Lung (tissue), 11 donors: ENCODE measurements at regions not wholly inside any gene's neighbourhood (a gene's known extent, or its start where the extent isn't known, plus 50 kb on each side); places are given as distances from the start of the nearest gene placed in this dataset.

Source experiments
- ATAC-seq: fragments of 200-7000 bp; cut with Tn5 transposase; one replicate; pipeline ENCODE4 v1.9.1; 2020; ENCODE audit warnings: moderate number of reproducible peaks; ENCODE audit not compliant: insufficient read depth, low FRiP score
- DNase-seq, 3 donors: peaks; one replicate each; pipeline ENCODE4 v3.0.0-alpha.2; 2013 to 2017
- H3K27ac ChIP-seq, 2 donors: one replicate each; pipeline ENCODE4 v1.5.1; 2013; ENCODE audit warnings: mild to moderate bottlenecking in 2 of 2, moderate library complexity in 2 of 2, control low read depth in 1 of 2, inconsistent platforms in 1 of 2, low read depth in 1 of 2, low read length in 1 of 2
- H3K27me3 ChIP-seq, 3 donors: one replicate each; pipeline ENCODE4 v1.5.1; 2013; ENCODE audit warnings: low read length in 2 of 3; ENCODE audit not compliant: control insufficient read depth in 3 of 3, insufficient read depth in 3 of 3
- H3K36me3 ChIP-seq, 4 donors: one replicate each; pipeline ENCODE4 v1.5.1; 2013; ENCODE audit warnings: low read length in 4 of 4, mild to moderate bottlenecking in 1 of 4, moderate library complexity in 1 of 4; ENCODE audit not compliant: control insufficient read depth in 4 of 4, insufficient read depth in 4 of 4
- H3K4me1 ChIP-seq, 5 donors: one replicate each; pipeline ENCODE4 v1.5.1; 2013; ENCODE audit warnings: low read length in 5 of 5, mild to moderate bottlenecking in 2 of 5, moderate library complexity in 1 of 5; ENCODE audit not compliant: control insufficient read depth in 5 of 5, insufficient read depth in 5 of 5
- H3K4me3 ChIP-seq: one replicate; pipeline ENCODE4 v1.5.1; 2013; ENCODE audit warnings: mild to moderate bottlenecking, control low read depth, moderate library complexity
- H3K9ac ChIP-seq, 2 donors: one replicate each; pipeline ENCODE4 v1.5.1; 2013; ENCODE audit warnings: low read length in 2 of 2, control low read depth in 1 of 2; ENCODE audit not compliant: insufficient read depth in 1 of 2
- H3K9me3 ChIP-seq, 4 donors: one replicate each; pipeline ENCODE4 v1.5.1; 2013; ENCODE audit warnings: low read length in 3 of 4, mild to moderate bottlenecking in 1 of 4, moderate library complexity in 1 of 4; ENCODE audit not compliant: control insufficient read depth in 4 of 4, insufficient read depth in 3 of 4
- WGBS, 2 donors: extraction: QIAGEN DNeasy Blood & Tissue Kit; methylation state at CpG; one replicate each; pipeline ENCODE4 v1.1.7; 2013; 5-methylcytosine and 5-hydroxymethylcytosine counted together
- TF ChIP-seq, protein P1 (sequence below): IDR thresholded peaks from 2 replicates; pipeline ENCODE4 v1.5.1; 2012; ENCODE audit warnings: mild to moderate bottlenecking; ENCODE audit errors: control extremely low read depth, extremely low read depth
- donor health status: control.
- donor health status: control.
- donor health status: Bipolar disorder and iron deficiency.
- donor health status: healthy.
- donor health status: DM: yes; HTN: yes; CAD: no.

DNA sequence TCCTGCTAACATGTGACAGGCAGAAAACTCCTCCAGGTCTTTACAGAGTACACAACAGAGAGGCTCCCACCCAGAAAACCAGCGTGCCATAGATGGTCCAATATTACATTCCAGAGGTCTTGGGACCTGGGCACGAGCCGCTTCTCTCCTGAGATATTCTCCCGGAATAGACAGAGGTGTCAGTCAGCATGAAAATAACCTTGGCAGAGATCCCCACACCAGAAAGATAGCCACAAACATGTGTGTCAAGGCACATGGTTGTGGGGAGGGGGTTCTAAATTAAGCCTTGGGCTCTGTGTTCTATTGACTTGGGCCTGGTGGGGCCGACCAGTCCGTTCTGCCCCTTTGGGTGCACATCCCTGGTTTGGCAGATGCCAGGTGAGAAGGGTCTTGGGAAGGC lies 78.4 kb downstream of the BOD1 start:
- Histone ChIP-seq H3K27me3 (peaks cover 0 to 3% (median 0%) of the 10 kb centered on the region in 3 donors), H3K4me1 (no peaks in the 10 kb centered on the region), H3K4me3 (no peak overlapping the region), H3K9ac (no peak overlapping the region), H3K9me3 (no peaks in the 10 kb centered on the region), H3K27ac (peak overlapping the region in 1 of 2 donors; percentile 77), H3K36me3 (no peaks in the 10 kb centered on the region)
- ATAC-seq (no peak), DNase-seq (no peak)
- TF ChIP-seq, protein P1, sequence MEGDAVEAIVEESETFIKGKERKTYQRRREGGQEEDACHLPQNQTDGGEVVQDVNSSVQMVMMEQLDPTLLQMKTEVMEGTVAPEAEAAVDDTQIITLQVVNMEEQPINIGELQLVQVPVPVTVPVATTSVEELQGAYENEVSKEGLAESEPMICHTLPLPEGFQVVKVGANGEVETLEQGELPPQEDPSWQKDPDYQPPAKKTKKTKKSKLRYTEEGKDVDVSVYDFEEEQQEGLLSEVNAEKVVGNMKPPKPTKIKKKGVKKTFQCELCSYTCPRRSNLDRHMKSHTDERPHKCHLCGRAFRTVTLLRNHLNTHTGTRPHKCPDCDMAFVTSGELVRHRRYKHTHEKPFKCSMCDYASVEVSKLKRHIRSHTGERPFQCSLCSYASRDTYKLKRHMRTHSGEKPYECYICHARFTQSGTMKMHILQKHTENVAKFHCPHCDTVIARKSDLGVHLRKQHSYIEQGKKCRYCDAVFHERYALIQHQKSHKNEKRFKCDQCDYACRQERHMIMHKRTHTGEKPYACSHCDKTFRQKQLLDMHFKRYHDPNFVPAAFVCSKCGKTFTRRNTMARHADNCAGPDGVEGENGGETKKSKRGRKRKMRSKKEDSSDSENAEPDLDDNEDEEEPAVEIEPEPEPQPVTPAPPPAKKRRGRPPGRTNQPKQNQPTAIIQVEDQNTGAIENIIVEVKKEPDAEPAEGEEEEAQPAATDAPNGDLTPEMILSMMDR: no peak
- 82 to 88% methylated on average over 6 of the region's 6 CpGs for WGBS, 2 donors

- Histone ChIP-seq H3K27ac (no peak overlapping the region), H3K9ac (no peak overlapping the region), H3K36me3 (no peaks in the 10 kb centered on the region), H3K9me3 (no peaks in the 10 kb centered on the region), H3K27me3 (peaks cover 0 to 2% (median 0%) of the 10 kb centered on the region in 3 donors), H3K4me1 (no peaks in the 10 kb centered on the region), H3K4me3 (no peak overlapping the region)
- ATAC-seq: no peak
- TF ChIP-seq, protein P1: no peak
- no peak for DNase-seq
- 83 to 84% methylated on average over 5 of the region's 5 CpGs for WGBS, 2 donors
These were observed 79.2 kb downstream of the BOD1 start for GRCh38 chr5:173537228-173537627.

DNA sequence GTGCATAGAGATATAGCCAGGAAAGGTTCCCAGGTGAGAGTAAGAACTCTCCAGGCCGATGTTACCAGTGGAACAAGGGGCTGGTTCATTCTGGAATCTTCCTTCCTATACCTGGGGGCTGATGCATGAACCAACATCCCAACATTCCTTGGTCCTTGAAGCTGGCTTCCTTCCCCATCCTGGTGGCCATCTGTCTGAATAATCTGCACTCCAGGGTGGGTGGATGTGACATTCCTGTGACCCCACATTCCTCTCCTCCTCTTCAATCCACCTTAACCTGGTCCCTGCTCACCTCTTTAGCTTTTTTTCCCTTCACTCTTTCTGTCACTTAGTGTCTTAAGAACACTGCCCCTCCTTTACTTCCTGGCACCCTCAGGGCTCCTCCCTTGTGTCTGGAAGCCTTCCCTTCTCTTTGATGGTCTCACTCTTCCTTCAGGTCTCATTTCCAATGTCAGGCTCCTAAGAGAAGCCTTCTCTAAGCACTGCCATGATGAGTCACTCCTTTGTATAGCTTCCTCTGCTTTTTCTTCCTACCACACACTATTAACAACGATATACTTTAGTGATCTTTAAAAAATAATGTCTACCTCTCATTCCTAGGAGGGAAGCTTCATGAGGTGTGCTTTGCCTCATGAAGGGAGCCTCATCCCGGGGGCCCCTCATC lies 80.3 kb downstream of the BOD1 start:
- Histone ChIP-seq H3K9me3 (no peaks in the 10 kb centered on the region), H3K27ac (no peak overlapping the region)
- TF ChIP-seq, protein P1: no peak

More for the DNA sequence above, 80.3 kb downstream of the BOD1 start:
- no peak overlapping the region for H3K4me3 ChIP-seq
- no peak for ATAC-seq
- DNase-seq: no peak
- H3K9ac ChIP-seq: no peak overlapping the region
- whole genome bisulfite sequencing, 2 donors: 78 to 80% methylated on average over 3 of the region's 3 CpGs
- H3K36me3 ChIP-seq: no peaks in the 10 kb centered on the region
- H3K27me3 ChIP-seq: no peaks in the 10 kb centered on the region
- no peaks in the 10 kb centered on the region for H3K4me1 ChIP-seq
